NCI-H446 (cell line): ENCODE measurements at regions not wholly inside any gene's neighbourhood (a gene's known extent, or its start where the extent isn't known, plus 50 kb on each side); places are given as distances from the start of the nearest gene placed in this dataset.
A peak's percentile ranks its signal among the peaks of the same experiment; 100 is the strongest.
"Not testable (repeated sequence)": the region's sequence is repeated elsewhere in the genome, so short reads cannot be mapped to it uniquely, and the experiment has no call there.

Experiments
- DNase-seq, 2 experiments: peaks; one replicate each; lab custom pipeline; 2025; lab: John Stamatoyannopoulos, UW

GRCh38 chr2:117360586-117360985, 453.9 kb upstream of the DDX18 start:
- no peak for DNase-seq

- DNase-seq = no peak
Observed at GRCh38 chr2:117378653-117379052, 435.8 kb upstream of the DDX18 start.

- no peak for DNase-seq
Observed at GRCh38 chr2:117379928-117380327, 434.6 kb upstream of the DDX18 start.

GRCh38 chr2:117383997-117384396, 430.5 kb upstream of the DDX18 start:
- not testable (repeated sequence) for DNase-seq

GRCh38 chr2:117396161-117396560, 418.3 kb upstream of the DDX18 start:
- no peak for DNase-seq

GRCh38 chr2:117401582-117401981, 412.9 kb upstream of the DDX18 start:
- DNase-seq = no peak

GRCh38 chr2:117406443-117406842, 408.0 kb upstream of the DDX18 start:
- DNase-seq = no peak

GRCh38 chr2:117407746-117408145, 406.7 kb upstream of the DDX18 start:
- no peak for DNase-seq

GRCh38 chr2:117409443-117409842, 405.0 kb upstream of the DDX18 start:
- no peak for DNase-seq

- DNase-seq = no peak
Observed at GRCh38 chr2:117411983-117412382, 402.5 kb upstream of the DDX18 start.

- no peak for DNase-seq
Observed at GRCh38 chr2:117432746-117433145, 381.7 kb upstream of the DDX18 start.

- no peak for DNase-seq
Observed at GRCh38 chr2:117436697-117437096, 377.8 kb upstream of the DDX18 start.

- peak; percentile 10 to 53 for DNase-seq
Observed at GRCh38 chr2:117470311-117471095, 344.0 kb upstream of the DDX18 start.

GRCh38 chr2:117481608-117482007, 332.9 kb upstream of the DDX18 start:
- no peak for DNase-seq

- DNase-seq = no peak
Observed at GRCh38 chr2:117485588-117485987, 328.9 kb upstream of the DDX18 start.

- DNase-seq = no peak
Observed at GRCh38 chr2:117486081-117486480, 328.4 kb upstream of the DDX18 start.

GRCh38 chr2:117492209-117492851, 322.2 kb upstream of the DDX18 start:
- no peak for DNase-seq

GRCh38 chr2:117500721-117501120, 313.8 kb upstream of the DDX18 start:
- DNase-seq = no peak

GRCh38 chr2:117502121-117502520, 312.4 kb upstream of the DDX18 start:
- no peak for DNase-seq

GRCh38 chr2:117512307-117512706, 302.2 kb upstream of the DDX18 start:
- no peak for DNase-seq

GRCh38 chr2:117514371-117514770, 300.1 kb upstream of the DDX18 start:
- DNase-seq = no peak

GRCh38 chr2:117519238-117519637, 295.3 kb upstream of the DDX18 start:
- no peak for DNase-seq

- no peak for DNase-seq
Observed at GRCh38 chr2:117519721-117520120, 294.8 kb upstream of the DDX18 start.

GRCh38 chr2:117523267-117523666, 291.2 kb upstream of the DDX18 start:
- DNase-seq = peak in 1 of 2 experiments; percentile 4
